ENCODE measurements at regions not wholly inside any gene's neighbourhood (a gene's known extent, or its start where the extent isn't known, plus 50 kb on each side); places are given as distances from the start of the nearest gene placed in this dataset.
A peak's percentile ranks its signal among the peaks of the same experiment; 100 is the strongest.
"Not testable (repeated sequence)": the region's sequence is repeated elsewhere in the genome, so short reads cannot be mapped to it uniquely, and the experiment has no call there.

- DNase-seq, result no peak
These were observed 534.7 kb upstream of the CBLB start for GRCh38 chr3:106403371-106404145.

GRCh38 chr3:106413683-106414082 is 544.9 kb upstream of the CBLB start:
- no peak for DNase-seq

- DNase-seq, result no peak
These were observed 551.8 kb upstream of the CBLB start for GRCh38 chr3:106420628-106421027.

GRCh38 chr3:106421426-106421825 is 552.6 kb upstream of the CBLB start:
- peak; percentile 27 for DNase-seq

GRCh38 chr3:106421909-106422308 is 553.1 kb upstream of the CBLB start:
- peak; percentile 82 for DNase-seq

GRCh38 chr3:106423321-106424225 is 554.8 kb upstream of the CBLB start:
- DNase-seq, result no peak

GRCh38 chr3:106425026-106425425 is 556.2 kb upstream of the CBLB start:
- DNase-seq, result peak; percentile 74

GRCh38 chr3:106425916-106426315 is 557.1 kb upstream of the CBLB start:
- no peak for DNase-seq

GRCh38 chr3:106428565-106428994 is 559.8 kb upstream of the CBLB start:
- DNase-seq, result peak; percentile 99

GRCh38 chr3:106431721-106432120 is 562.9 kb upstream of the CBLB start:
- DNase-seq, result no peak

- DNase-seq, result no peak
These were observed 567.2 kb upstream of the CBLB start for GRCh38 chr3:106435899-106436453.

- DNase-seq, result no peak
These were observed 570.1 kb upstream of the CBLB start for GRCh38 chr3:106438887-106439286.

- DNase-seq, result no peak
These were observed 571.9 kb upstream of the CBLB start for GRCh38 chr3:106440672-106441071.

- no peak for DNase-seq
These were observed 577.5 kb upstream of the CBLB start for GRCh38 chr3:106446271-106446670.

GRCh38 chr3:106447723-106448301 is 579.0 kb upstream of the CBLB start:
- DNase-seq, result no peak

- not testable (repeated sequence) for DNase-seq
These were observed 579.7 kb upstream of the CBLB start for GRCh38 chr3:106448372-106448966.

- no peak for DNase-seq
These were observed 583.3 kb upstream of the CBLB start for GRCh38 chr3:106452096-106452495.

- no peak for DNase-seq
These were observed 585.7 kb upstream of the CBLB start for GRCh38 chr3:106454497-106454896.

- peak; percentile 95 for DNase-seq
These were observed 588.7 kb upstream of the CBLB start for GRCh38 chr3:106457281-106458180.

GRCh38 chr3:106458952-106459351 is 590.1 kb upstream of the CBLB start:
- no peak for DNase-seq

- no peak for DNase-seq
These were observed 598.1 kb upstream of the CBLB start for GRCh38 chr3:106466881-106467280.
